HEK293 (cell line): ENCODE measurements at regions not wholly inside any gene's neighbourhood (a gene's known extent, or its start where the extent isn't known, plus 50 kb on each side); places are given as distances from the start of the nearest gene placed in this dataset.

Experiments
- CTCF ChIA-PET: fragments of 350-600 bp; formaldehyde crosslinking; extraction: SDS; loops from one replicate; lab custom pipeline; 2021; ENCODE audit warnings: antibody characterized with exemption; lab: Yijun Ruan, JAX
- POLR2A ChIA-PET: fragments of 300-600 bp; formaldehyde crosslinking; extraction: SDS; loops from one replicate; lab custom pipeline; 2020; ENCODE audit warnings: antibody characterized with exemption, inconsistent platforms; lab: Yijun Ruan, JAX
- H3K27ac ChIP-seq: fragments of 200-500 bp; sonication (Bioruptor generic); 2 replicates; pipeline ENCODE4 v1.5.1; 2014; ENCODE audit warnings: low read depth, low read length, control low read depth, inconsistent platforms; ENCODE audit errors: extremely low read depth
- H3K36me3 ChIP-seq, 2 experiments: fragments of 200-500 bp in 1 of 2; sonication (Bioruptor generic) in 1 of 2; 1 replicate in 1 of 2; 2 replicates in 1 of 2; pipeline ENCODE4 v1.5.1; 2014 to 2017; ENCODE audit warnings: inconsistent platforms in 2 of 2, low read length in 2 of 2; ENCODE audit not compliant: control insufficient read depth in 2 of 2, insufficient read depth in 1 of 2
- H3K4me1 ChIP-seq: fragments of 200-500 bp; sonication (Bioruptor generic); 2 replicates; pipeline ENCODE4 v1.5.1; 2014; ENCODE audit warnings: mild to moderate bottlenecking, low read length, inconsistent platforms; ENCODE audit not compliant: control insufficient read depth, insufficient read depth
- H3K4me3 ChIP-seq: 2 replicates; pipeline ENCODE4 v1.5.1; 2011; ENCODE audit warnings: low read depth, mild to moderate bottlenecking, control low read depth, low read length, moderate library complexity
- H3K9me3 ChIP-seq: fragments of 200-500 bp; sonication (Bioruptor generic); 2 replicates; pipeline ENCODE4 v1.5.1; 2014; ENCODE audit warnings: low read depth, low read length, inconsistent platforms; ENCODE audit not compliant: control insufficient read depth, insufficient read depth
- EGR2 ChIP-seq: fragments of 450-650 bp; formaldehyde crosslinking; IDR thresholded peaks from 2 replicates; pipeline ENCODE4 v1.5.1; 2016; ENCODE audit warnings: low read depth, missing biosample characterization, missing genetic modification characterization
- GLIS1 ChIP-seq: fragments of 450-650 bp; formaldehyde crosslinking; IDR thresholded peaks from 2 replicates; pipeline ENCODE4 v1.5.1; 2016; ENCODE audit warnings: missing biosample characterization, missing genetic modification characterization
- OSR2 ChIP-seq: fragments of 450-650 bp; formaldehyde crosslinking; IDR thresholded peaks from 2 replicates; pipeline ENCODE4 v1.5.1; 2016; ENCODE audit warnings: missing biosample characterization, missing genetic modification characterization
- PATZ1 ChIP-seq: fragments of 450-650 bp; formaldehyde crosslinking; IDR thresholded peaks from 2 replicates; pipeline ENCODE4 v1.5.1; 2016; ENCODE audit warnings: missing biosample characterization, missing genetic modification characterization
- PRDM1 ChIP-seq: fragments of 450-650 bp; formaldehyde crosslinking; IDR thresholded peaks from 2 replicates; pipeline ENCODE4; 2016; ENCODE audit warnings: missing biosample characterization, missing genetic modification characterization
- SP2 ChIP-seq: fragments of 450-650 bp; formaldehyde crosslinking; IDR thresholded peaks from 2 replicates; pipeline ENCODE4 v1.5.1; 2016; ENCODE audit warnings: missing biosample characterization, missing genetic modification characterization
- ZBTB49 ChIP-seq: fragments of 450-650 bp; formaldehyde crosslinking; IDR thresholded peaks from 2 replicates; pipeline ENCODE4 v1.5.1; 2016; ENCODE audit warnings: missing biosample characterization, missing genetic modification characterization, low read depth
- ZBTB8A ChIP-seq: fragments of 450-650 bp; formaldehyde crosslinking; IDR thresholded peaks from 2 replicates; pipeline ENCODE4 v1.5.1; 2016; ENCODE audit warnings: missing biosample characterization, missing genetic modification characterization
- ZFHX2 ChIP-seq: fragments of 450-650 bp; formaldehyde crosslinking; conservative IDR thresholded peaks from 2 replicates; pipeline ENCODE4 v1.5.1; 2016; ENCODE audit warnings: missing biosample characterization, missing genetic modification characterization
- ZIC2 ChIP-seq: fragments of 450-650 bp; formaldehyde crosslinking; IDR thresholded peaks from 2 replicates; pipeline ENCODE4 v1.5.1; 2016; ENCODE audit warnings: missing biosample characterization, missing genetic modification characterization
- ZNF112 ChIP-seq: fragments of 450-650 bp; formaldehyde crosslinking; IDR thresholded peaks from 2 replicates; pipeline ENCODE4 v1.5.0; 2017; ENCODE audit warnings: missing biosample characterization, missing genetic modification characterization
- ZNF184 ChIP-seq: fragments of 450-650 bp; IDR thresholded peaks from 2 replicates; pipeline ENCODE4 v1.5.1; 2018; ENCODE audit warnings: missing biosample characterization, mild to moderate bottlenecking, missing genetic modification characterization
- ZNF239 ChIP-seq: fragments of 450-650 bp; formaldehyde crosslinking; IDR thresholded peaks from 2 replicates; pipeline ENCODE4 v1.5.1; 2016; ENCODE audit warnings: missing biosample characterization, missing genetic modification characterization
- ZNF324 ChIP-seq: fragments of 450-650 bp; formaldehyde crosslinking; IDR thresholded peaks from 2 replicates; pipeline ENCODE4 v1.5.1; 2016; ENCODE audit warnings: missing biosample characterization, missing genetic modification characterization
- ZNF416 ChIP-seq: fragments of 450-650 bp; formaldehyde crosslinking; IDR thresholded peaks from 2 replicates; pipeline ENCODE4 v1.5.1; 2016; ENCODE audit warnings: missing biosample characterization, missing genetic modification characterization
- ZNF426 ChIP-seq: fragments of 450-650 bp; formaldehyde crosslinking; IDR thresholded peaks from 2 replicates; pipeline ENCODE4 v1.5.1; 2017; ENCODE audit warnings: missing biosample characterization, missing genetic modification characterization, mild to moderate bottlenecking, inconsistent platforms, moderate library complexity
- ZNF510 ChIP-seq: fragments of 450-650 bp; formaldehyde crosslinking; IDR thresholded peaks from 2 replicates; pipeline ENCODE4 v1.5.1; 2018; ENCODE audit warnings: mild to moderate bottlenecking, missing genetic modification characterization, missing biosample characterization; ENCODE audit not compliant: insufficient replicate concordance
- ZNF530 ChIP-seq: fragments of 450-650 bp; formaldehyde crosslinking; IDR thresholded peaks from 2 replicates; pipeline ENCODE4 v1.5.1; 2016; ENCODE audit warnings: low read depth, missing biosample characterization, missing genetic modification characterization
- ZNF548 ChIP-seq: fragments of 450-650 bp; formaldehyde crosslinking; IDR thresholded peaks from 2 replicates; pipeline ENCODE4 v1.5.1; 2016; ENCODE audit warnings: missing biosample characterization, missing genetic modification characterization
- ZNF558 ChIP-seq: fragments of 450-650 bp; formaldehyde crosslinking; IDR thresholded peaks from 2 replicates; pipeline ENCODE4 v1.5.1; 2016; ENCODE audit warnings: missing biosample characterization, missing genetic modification characterization
- ZNF560 ChIP-seq: fragments of 450-650 bp; formaldehyde crosslinking; IDR thresholded peaks from 2 replicates; pipeline ENCODE4 v1.5.1; 2017; ENCODE audit warnings: missing biosample characterization, missing genetic modification characterization, borderline replicate concordance
- ZNF645 ChIP-seq: fragments of 450-650 bp; formaldehyde crosslinking; IDR thresholded peaks from 2 replicates; pipeline ENCODE4; 2016; ENCODE audit warnings: missing biosample characterization, missing genetic modification characterization
- ZNF792 ChIP-seq: fragments of 450-650 bp; formaldehyde crosslinking; IDR thresholded peaks from 2 replicates; pipeline ENCODE4 v1.5.1; 2016; ENCODE audit warnings: missing biosample characterization, missing genetic modification characterization
- ZSCAN18 ChIP-seq: fragments of 450-650 bp; formaldehyde crosslinking; IDR thresholded peaks from 2 replicates; pipeline ENCODE4 v1.5.1; 2016; ENCODE audit warnings: missing biosample characterization, missing genetic modification characterization
- ZSCAN30 ChIP-seq: fragments of 450-650 bp; IDR thresholded peaks from 2 replicates; pipeline ENCODE4 v1.5.1; 2018; ENCODE audit warnings: missing biosample characterization, mild to moderate bottlenecking, missing genetic modification characterization, moderate library complexity
- ZSCAN4 ChIP-seq: fragments of 450-650 bp; formaldehyde crosslinking; IDR thresholded peaks from 2 replicates; pipeline ENCODE4 v1.5.1; 2017; ENCODE audit warnings: missing biosample characterization, missing genetic modification characterization

- no peak for TF ChIP-seq PATZ1 (tag by site-specific recombination)
Measured at GRCh38 chr7:26078437-26079336, 73.3 kb upstream of the NFE2L3 start (continued).

GRCh38 chr7:26081638-26082037 is 70.4 kb upstream of the NFE2L3 start:
- ChIA-PET CTCF (interaction anchor here (0.9 to 5.8 kb wide), 2 partner anchors 10 to 16 kb away, joined by 3 to 68 read pairs; no protein-coding TSS in a partner anchor), POLR2A (interaction anchor here (1.0 kb wide), 1 partner anchor 118 kb away, joined by 3 read pairs; no protein-coding TSS in a partner anchor)
- Histone ChIP-seq H3K36me3 (no peaks in the 10 kb centered on the region), H3K4me3 (no peak overlapping the region), H3K4me1 (peaks cover 20% of the 10 kb centered on the region), H3K27ac (no peak overlapping the region), H3K9me3 (no peaks in the 10 kb centered on the region)
- TF ChIP-seq ZNF548 (tag by site-specific recombination) (no peak), ZNF239 (no peak), EGR2 (tag by site-specific recombination) (peak; percentile 56), ZFHX2 (tag by site-specific recombination) (peak; percentile 66), PRDM1 (tag by site-specific recombination) (no peak), ZNF416 (tag by site-specific recombination) (no peak), ZNF645 (tag by site-specific recombination) (no peak), ZNF792 (no peak), ZNF426 (tag by site-specific recombination) (no peak), ZNF184 (tag by site-specific recombination) (no peak), ZSCAN18 (no peak), ZIC2 (tag by site-specific recombination) (peak; percentile 78), PATZ1 (tag by site-specific recombination) (no peak), ZSCAN30 (tag by site-specific recombination) (no peak), OSR2 (tag by site-specific recombination) (no peak), ZNF560 (tag by site-specific recombination) (no peak), ZBTB8A (tag by site-specific recombination) (no peak), ZNF510 (tag by site-specific recombination) (no peak), GLIS1 (tag by site-specific recombination) (peak; percentile 50), ZBTB49 (no peak), ZSCAN4 (tag by site-specific recombination) (no peak), ZNF112 (tag by site-specific recombination) (no peak), ZNF558 (tag by site-specific recombination) (no peak), ZNF324 (tag by site-specific recombination) (no peak), SP2 (tag by site-specific recombination) (no peak), ZNF530 (tag by site-specific recombination) (no peak)
